Spleen (tissue), 11 donors: ENCODE measurements at regions not wholly inside any gene's neighbourhood (a gene's known extent, or its start where the extent isn't known, plus 50 kb on each side); places are given as distances from the start of the nearest gene placed in this dataset.
A peak's percentile ranks its signal among the peaks of the same experiment; 100 is the strongest.

Experiments used
- DNase-seq: peaks from one replicate; pipeline ENCODE4 v3.0.0-alpha.2; 2020
- H3K27ac ChIP-seq, 8 donors: fragments of 200-600 bp; sonication (generic) in 7 of 8; 1 replicate in 4 of 8; 2 replicates in 4 of 8; pipeline versions ENCODE4 v1.5.0 to v1.8.0; 2016 to 2021; ENCODE audit warnings: inconsistent platforms in 4 of 8, mild to moderate bottlenecking in 4 of 8, moderate library complexity in 1 of 8
- H3K27me3 ChIP-seq, 7 donors: fragments of 200-600 bp; sonication (generic) in 6 of 7; replicated peaks in 1 of 7; 1 replicate in 4 of 7; 2 replicates in 3 of 7; pipeline versions ENCODE4 v1.5.0 to v1.8.0; 2016 to 2021; ENCODE audit warnings: inconsistent platforms in 3 of 7, mild to moderate bottlenecking in 1 of 7
- H3K36me3 ChIP-seq, 6 donors: fragments of 200-600 bp; sonication (generic) in 5 of 6; 1 replicate in 4 of 6; 2 replicates in 2 of 6; pipeline versions ENCODE4 v1.5.0 to v1.8.0; 2016 to 2021; ENCODE audit warnings: inconsistent platforms in 2 of 6
- H3K4me1 ChIP-seq, 6 donors: fragments of 200-600 bp; sonication (generic) in 5 of 6; 1 replicate in 3 of 6; 2 replicates in 3 of 6; pipeline versions ENCODE4 v1.5.0 to v1.8.0; 2016 to 2021; ENCODE audit warnings: inconsistent platforms in 3 of 6
- H3K4me3 ChIP-seq, 8 donors: fragments of 200-600 bp; sonication (generic) in 7 of 8; 1 replicate in 4 of 8; 2 replicates in 4 of 8; pipeline versions ENCODE4 v1.5.0 to v1.8.0; 2016 to 2021; ENCODE audit warnings: inconsistent platforms in 4 of 8, mild to moderate bottlenecking in 4 of 8, moderate library complexity in 2 of 8
- H3K9me3 ChIP-seq, 8 donors: fragments of 200-600 bp; sonication (generic) in 7 of 8; 1 replicate in 4 of 8; 2 replicates in 4 of 8; pipeline versions ENCODE4 v1.5.0 to v1.8.0; 2016 to 2021; ENCODE audit warnings: inconsistent platforms in 4 of 8
- CTCF ChIP-seq, 11 experiments: fragments of 200-600 bp in 7 of 11; fragments of 450-650 bp in 4 of 11; sonication (generic) in 4 of 11; IDR thresholded peaks in 8 of 11; conservative IDR thresholded peaks in 3 of 11; 1 replicate in 7 of 11; 2 replicates in 4 of 11; pipeline versions ENCODE4 v1.4.0 to v1.8.0; 2016 to 2021; ENCODE audit warnings: antibody characterized with exemption in 11 of 11, inconsistent platforms in 4 of 11, mild to moderate bottlenecking in 1 of 11
- POLR2A ChIP-seq, 3 donors: fragments of 450-650 bp; IDR thresholded peaks; one replicate each; pipeline ENCODE4 v1.5.1; 2017; ENCODE audit warnings: antibody characterized with exemption in 3 of 3, mild to moderate bottlenecking in 1 of 3
- POLR2AphosphoS5 ChIP-seq, 3 donors: sonication (generic); formaldehyde crosslinking; IDR thresholded peaks; one replicate each; pipeline ENCODE4 v1.5.1; 2017; ENCODE audit warnings: antibody characterized with exemption in 3 of 3
- WGBS, 5 donors: extraction: QIAGEN DNeasy Blood & Tissue Kit in 3 of 5; methylation state at CpG; one replicate each; pipeline versions ENCODE4 v1.1.5 to v1.1.7; 2013 to 2018; 5-methylcytosine and 5-hydroxymethylcytosine counted together
- intact Hi-C: fragments of 100-400 bp; cut with DNase I; formaldehyde crosslinking; loops from one replicate; pipeline ENCODE4 v1.15.0; 2023; ENCODE audit warnings: low total_unique reads
- donor health status: healthy with polysubstance abuse.
- donor health status: DM: no; HTN: no; CAD: no; lungs with moderate emphysema.
- donor health status: DM: no; HTN: no; CAD: no.
- donor health status: Bipolar disorder and iron deficiency.
- donor health status: healthy.
- donor health status: DM: no; HTN: no; CAD: no.
- donor health status: DM: yes; HTN: yes; CAD: no.

GRCh38 chr2:217693363-217693762, 309.4 kb downstream of the TNS1 start:
- intact Hi-C loops: no loop called here
- DNase-seq: no peak
- TF ChIP-seq POLR2A (IDR thresholded peaks at IDR 0.05) (no peak), POLR2AphosphoS5 (IDR thresholded peaks at IDR 0.05) (no peak), CTCF (IDR thresholded peaks at IDR 0.05 in 8 of 11, conservative IDR thresholded peaks at IDR 0.05 in 3 of 11) (no peak)
- Histone ChIP-seq H3K27ac (no peak overlapping the region), H3K27me3 (no peaks in the 10 kb centered on the region), H3K4me1 (no peaks in the 10 kb centered on the region), H3K4me3 (no peak overlapping the region), H3K9me3 (no peaks in the 10 kb centered on the region), H3K36me3 (no peaks in the 10 kb centered on the region)
- 89 to 94% (median 91%) methylated on average over 1 of the region's 1 CpG for WGBS, 5 donors

GRCh38 chr2:217691920-217692666, 310.7 kb downstream of the TNS1 start:
- TF ChIP-seq POLR2AphosphoS5 (IDR thresholded peaks at IDR 0.05): no peak
- Histone ChIP-seq H3K27ac (no peak overlapping the region), H3K36me3 (no peaks in the 10 kb centered on the region), H3K27me3 (no peaks in the 10 kb centered on the region), H3K4me3 (no peak overlapping the region), H3K4me1 (no peaks in the 10 kb centered on the region), H3K9me3 (no peaks in the 10 kb centered on the region)
- WGBS, 5 donors: 85 to 94% (median 93%) methylated on average over 7 of the region's 7 CpGs
- DNase-seq: no peak
- intact Hi-C loops: no loop called here

GRCh38 chr2:217691516-217691915, 311.3 kb downstream of the TNS1 start:
- no peak for TF ChIP-seq POLR2A (IDR thresholded peaks at IDR 0.05)
- TF ChIP-seq CTCF (IDR thresholded peaks at IDR 0.05 in 8 of 11, conservative IDR thresholded peaks at IDR 0.05 in 3 of 11): no peak
- TF ChIP-seq POLR2AphosphoS5 (IDR thresholded peaks at IDR 0.05): no peak
- Histone ChIP-seq H3K4me1 (no peaks in the 10 kb centered on the region), H3K36me3 (no peaks in the 10 kb centered on the region), H3K9me3 (no peaks in the 10 kb centered on the region), H3K27me3 (no peaks in the 10 kb centered on the region), H3K4me3 (no peak overlapping the region), H3K27ac (no peak overlapping the region)
- intact Hi-C loops: no loop called here
- no peak for DNase-seq
- WGBS, 5 donors: 86 to 97% (median 94%) methylated on average over 3 of the region's 3 CpGs

- TF ChIP-seq POLR2A (IDR thresholded peaks at IDR 0.05): no peak
- H3K27ac ChIP-seq: peak overlapping the region in 1 of 8 donors; percentile 1
- no peaks in the 10 kb centered on the region for H3K4me1 ChIP-seq
- H3K36me3 ChIP-seq: no peaks in the 10 kb centered on the region
- WGBS, 5 donors: 71 to 88% (median 78%) methylated on average over 1 of the region's 1 CpG
- no peak for DNase-seq
- no peak overlapping the region for H3K4me3 ChIP-seq
- intact Hi-C loops: no loop called here
- H3K27me3 ChIP-seq: no peaks in the 10 kb centered on the region
- no peaks in the 10 kb centered on the region for H3K9me3 ChIP-seq
These were observed 313.7 kb downstream of the TNS1 start for GRCh38 chr2:217689053-217689452.

GRCh38 chr2:217688494-217688893, 314.3 kb downstream of the TNS1 start:
- WGBS, 5 donors: 75 to 83% (median 80%) methylated on average over 3 of the region's 3 CpGs
- Histone ChIP-seq H3K27me3 (no peaks in the 10 kb centered on the region), H3K27ac (peak overlapping the region in 1 of 8 donors; percentile 1), H3K4me3 (no peak overlapping the region), H3K36me3 (no peaks in the 10 kb centered on the region), H3K9me3 (no peaks in the 10 kb centered on the region), H3K4me1 (no peaks in the 10 kb centered on the region)
- no peak for DNase-seq
- intact Hi-C loops: no loop called here
- TF ChIP-seq POLR2AphosphoS5 (IDR thresholded peaks at IDR 0.05) (no peak), CTCF (IDR thresholded peaks at IDR 0.05 in 8 of 11, conservative IDR thresholded peaks at IDR 0.05 in 3 of 11) (no peak), POLR2A (IDR thresholded peaks at IDR 0.05) (no peak)
